Activated T-helper 2 cell treated with anti-CD3 and anti-CD28 coated beads, Interferon-gamma antibody, Interleukin-2, Interleukin-4, amounts not matched to agents 10 μg/mL and 5 μg/mL and 100 μg/mL, durations not matched to agents 14 hours and 24 hours and 36 hours (primary cell): ENCODE measurements at regions not wholly inside any gene's neighbourhood (a gene's known extent, or its start where the extent isn't known, plus 50 kb on each side); places are given as distances from the start of the nearest gene placed in this dataset.

ENCODE experiments used
- DNase-seq: peaks from one replicate; pipeline ENCODE4 v3.0.0; 2021; ENCODE audit warnings: low spot score
- H3K27ac Mint-ChIP-seq: one replicate; pipeline ENCODE4 v1.8.0; 2021; ENCODE audit warnings: mixed read lengths
- H3K27me3 Mint-ChIP-seq: one replicate; pipeline ENCODE4 v1.8.0; 2021; ENCODE audit warnings: low read depth, mixed read lengths
- H3K36me3 Mint-ChIP-seq: one replicate; pipeline ENCODE4 v1.8.0; 2021; ENCODE audit warnings: low read depth, mixed read lengths
- H3K4me1 Mint-ChIP-seq: one replicate; pipeline ENCODE4 v1.8.0; 2021; ENCODE audit warnings: low read depth, mixed read lengths
- H3K4me3 Mint-ChIP-seq: one replicate; pipeline ENCODE4 v1.8.0; 2021; ENCODE audit warnings: low read depth, mild to moderate bottlenecking, moderate library complexity, mixed read lengths
- H3K9me3 Mint-ChIP-seq: one replicate; pipeline ENCODE4 v1.8.0; 2021; ENCODE audit warnings: mixed read lengths
- intact Hi-C: fragments of 100-400 bp; cut with micrococcal nuclease; formaldehyde crosslinking; loops from one replicate; pipeline ENCODE4 v1.15.1; 2023

GRCh38 chr5:74504463-74504862, 136.1 kb downstream of the ENC1 start:
- peaks cover 13% of the 10 kb centered on the region for H3K27me3 Mint-ChIP-seq
- no peaks in the 10 kb centered on the region for H3K36me3 Mint-ChIP-seq
- intact Hi-C loops: no loop called here
- H3K4me3 Mint-ChIP-seq: no peak overlapping the region
- no peak for DNase-seq
- no peak overlapping the region for H3K27ac Mint-ChIP-seq
- no peaks in the 10 kb centered on the region for H3K9me3 Mint-ChIP-seq
- H3K4me1 Mint-ChIP-seq: no peaks in the 10 kb centered on the region

GRCh38 chr5:74502479-74502950, 138.0 kb downstream of the ENC1 start:
- intact Hi-C loops: no loop called here
- Mint-ChIP-seq H3K4me3 (no peak overlapping the region), H3K36me3 (no peaks in the 10 kb centered on the region), H3K27me3 (peaks cover 13% of the 10 kb centered on the region), H3K27ac (no peak overlapping the region), H3K9me3 (no peaks in the 10 kb centered on the region), H3K4me1 (no peaks in the 10 kb centered on the region)
- DNase-seq: no peak

GRCh38 chr5:74501674-74502478, 138.7 kb downstream of the ENC1 start:
- intact Hi-C loops: no loop called here
- H3K4me3 Mint-ChIP-seq: no peak overlapping the region

GRCh38 chr5:74500110-74500917, 140.2 kb downstream of the ENC1 start:
- H3K9me3 Mint-ChIP-seq: no peaks in the 10 kb centered on the region
- H3K4me3 Mint-ChIP-seq: no peak overlapping the region
- intact Hi-C loops: no loop called here
- H3K4me1 Mint-ChIP-seq: no peaks in the 10 kb centered on the region
- peaks cover 15% of the 10 kb centered on the region for H3K27me3 Mint-ChIP-seq
- H3K36me3 Mint-ChIP-seq: no peaks in the 10 kb centered on the region
- DNase-seq: no peak
- no peak overlapping the region for H3K27ac Mint-ChIP-seq

More at GRCh38 chr5:74501674-74502478, 138.7 kb downstream of the ENC1 start:
- H3K36me3 Mint-ChIP-seq: no peaks in the 10 kb centered on the region
- no peak overlapping the region for H3K27ac Mint-ChIP-seq
- DNase-seq: no peak
- no peaks in the 10 kb centered on the region for H3K9me3 Mint-ChIP-seq
- H3K4me1 Mint-ChIP-seq: no peaks in the 10 kb centered on the region
- peaks cover 13% of the 10 kb centered on the region for H3K27me3 Mint-ChIP-seq

GRCh38 chr5:74499256-74500050, 141.1 kb downstream of the ENC1 start:
- intact Hi-C loops: no loop called here
- H3K4me1 Mint-ChIP-seq: no peaks in the 10 kb centered on the region
- H3K4me3 Mint-ChIP-seq: no peak overlapping the region
- no peak for DNase-seq
- H3K27me3 Mint-ChIP-seq: peaks cover 14% of the 10 kb centered on the region
- no peaks in the 10 kb centered on the region for H3K9me3 Mint-ChIP-seq
- no peaks in the 10 kb centered on the region for H3K36me3 Mint-ChIP-seq
- no peak overlapping the region for H3K27ac Mint-ChIP-seq

GRCh38 chr5:74497706-74498105, 142.8 kb downstream of the ENC1 start:
- Mint-ChIP-seq H3K4me3 (no peak overlapping the region), H3K36me3 (no peaks in the 10 kb centered on the region), H3K27me3 (peaks cover 27% of the 10 kb centered on the region), H3K27ac (no peak overlapping the region), H3K9me3 (no peaks in the 10 kb centered on the region), H3K4me1 (no peaks in the 10 kb centered on the region)
- intact Hi-C loops: no loop called here
- no peak for DNase-seq

GRCh38 chr5:74493411-74493810, 147.1 kb downstream of the ENC1 start:
- H3K27ac Mint-ChIP-seq: no peak overlapping the region
- H3K4me1 Mint-ChIP-seq: no peaks in the 10 kb centered on the region
- H3K27me3 Mint-ChIP-seq: peaks cover 27% of the 10 kb centered on the region
- H3K36me3 Mint-ChIP-seq: no peaks in the 10 kb centered on the region
- DNase-seq: no peak
- H3K9me3 Mint-ChIP-seq: no peaks in the 10 kb centered on the region
- intact Hi-C loops: no loop called here
- no peak overlapping the region for H3K4me3 Mint-ChIP-seq

- Mint-ChIP-seq H3K9me3 (no peaks in the 10 kb centered on the region), H3K27me3 (peaks cover 28% of the 10 kb centered on the region), H3K4me3 (no peak overlapping the region), H3K27ac (no peak overlapping the region), H3K36me3 (no peaks in the 10 kb centered on the region), H3K4me1 (no peaks in the 10 kb centered on the region)
- no peak for DNase-seq
- intact Hi-C loops: no loop called here
These were observed 148.3 kb downstream of the ENC1 start for GRCh38 chr5:74492230-74492629.

GRCh38 chr5:74491586-74491985, 148.9 kb downstream of the ENC1 start:
- intact Hi-C loops: no loop called here
- Mint-ChIP-seq H3K36me3 (no peaks in the 10 kb centered on the region), H3K27me3 (peaks cover 28% of the 10 kb centered on the region), H3K27ac (no peak overlapping the region), H3K9me3 (no peaks in the 10 kb centered on the region), H3K4me1 (no peaks in the 10 kb centered on the region), H3K4me3 (no peak overlapping the region)
- DNase-seq: no peak

- no peak overlapping the region for H3K4me3 Mint-ChIP-seq
- intact Hi-C loops: no loop called here
- H3K27ac Mint-ChIP-seq: no peak overlapping the region
- H3K4me1 Mint-ChIP-seq: no peaks in the 10 kb centered on the region
- H3K36me3 Mint-ChIP-seq: no peaks in the 10 kb centered on the region
- peaks cover 29% of the 10 kb centered on the region for H3K27me3 Mint-ChIP-seq
- H3K9me3 Mint-ChIP-seq: no peaks in the 10 kb centered on the region
- DNase-seq: no peak
These were observed 149.7 kb downstream of the ENC1 start for GRCh38 chr5:74490814-74491213.

- peaks cover 5% of the 10 kb centered on the region for H3K27me3 Mint-ChIP-seq
- no peaks in the 10 kb centered on the region for H3K9me3 Mint-ChIP-seq
- no peak overlapping the region for H3K4me3 Mint-ChIP-seq
- H3K36me3 Mint-ChIP-seq: no peaks in the 10 kb centered on the region
- intact Hi-C loops: no loop called here
- DNase-seq: no peak
- H3K4me1 Mint-ChIP-seq: no peaks in the 10 kb centered on the region
- no peak overlapping the region for H3K27ac Mint-ChIP-seq
These were observed 157.5 kb downstream of the ENC1 start for GRCh38 chr5:74482990-74483389.

- H3K27ac Mint-ChIP-seq: no peak overlapping the region
- no peaks in the 10 kb centered on the region for H3K36me3 Mint-ChIP-seq
- peaks cover 5% of the 10 kb centered on the region for H3K27me3 Mint-ChIP-seq
- no peak overlapping the region for H3K4me3 Mint-ChIP-seq
- no peak for DNase-seq
- intact Hi-C loops: no loop called here
- no peaks in the 10 kb centered on the region for H3K9me3 Mint-ChIP-seq
- H3K4me1 Mint-ChIP-seq: no peaks in the 10 kb centered on the region
These were observed 158.0 kb downstream of the ENC1 start for GRCh38 chr5:74482523-74482922.
